HG02870 (cell line): ENCODE measurements at regions not wholly inside any gene's neighbourhood (a gene's known extent, or its start where the extent isn't known, plus 50 kb on each side); places are given as distances from the start of the nearest gene placed in this dataset.
"Not testable (repeated sequence)": the region's sequence is repeated elsewhere in the genome, so short reads cannot be mapped to it uniquely, and the experiment has no call there.

Experiments used
- ATAC-seq: cut with Tn5 transposase; IDR thresholded peaks from one replicate; pipeline ENCODE4 v1.9.1; 2021; ENCODE audit warnings: mild to moderate bottlenecking, moderate library complexity; ENCODE audit not compliant: unreplicated experiment

- no peak for ATAC-seq
Measured at GRCh38 chr4:189832528-189832927, 108.1 kb upstream of the FRG1 start.

- ATAC-seq: no peak
Measured at GRCh38 chr4:189834616-189835015, 106.1 kb upstream of the FRG1 start.

GRCh38 chr4:189835505-189835904 is 105.2 kb upstream of the FRG1 start:
- no peak for ATAC-seq

- no peak for ATAC-seq
Measured at GRCh38 chr4:189837471-189837870, 103.2 kb upstream of the FRG1 start.

- no peak for ATAC-seq
Measured at GRCh38 chr4:189838821-189839497, 101.7 kb upstream of the FRG1 start.

- no peak for ATAC-seq
Measured at GRCh38 chr4:189840356-189840755, 100.3 kb upstream of the FRG1 start.

- no peak for ATAC-seq
Measured at GRCh38 chr4:189843413-189844009, 97.2 kb upstream of the FRG1 start.

- no peak for ATAC-seq
Measured at GRCh38 chr4:189845145-189845846, 95.4 kb upstream of the FRG1 start.

- ATAC-seq: not testable (repeated sequence)
Measured at GRCh38 chr4:189846094-189846493, 94.6 kb upstream of the FRG1 start.

- ATAC-seq: not testable (repeated sequence)
Measured at GRCh38 chr4:189846608-189847007, 94.1 kb upstream of the FRG1 start.

GRCh38 chr4:189848672-189849071 is 92.0 kb upstream of the FRG1 start:
- ATAC-seq: not testable (repeated sequence)

GRCh38 chr4:189850239-189850856 is 90.3 kb upstream of the FRG1 start:
- no peak for ATAC-seq

- ATAC-seq: no peak
Measured at GRCh38 chr4:189858435-189858834, 82.2 kb upstream of the FRG1 start.

GRCh38 chr4:189861101-189861500 is 79.6 kb upstream of the FRG1 start:
- ATAC-seq: no peak

- ATAC-seq: no peak
Measured at GRCh38 chr4:189869236-189869635, 71.4 kb upstream of the FRG1 start.

GRCh38 chr4:189870511-189871234 is 70.0 kb upstream of the FRG1 start:
- no peak for ATAC-seq

GRCh38 chr4:189874591-189874990 is 66.1 kb upstream of the FRG1 start:
- ATAC-seq: no peak

- ATAC-seq: not testable (repeated sequence)
Measured at GRCh38 chr4:189881190-189881589, 59.5 kb upstream of the FRG1 start.

- not testable (repeated sequence) for ATAC-seq
Measured at GRCh38 chr4:189888407-189888806, 52.3 kb upstream of the FRG1 start.
